ENCODE measurements at regions not wholly inside any gene's neighbourhood (a gene's known extent, or its start where the extent isn't known, plus 50 kb on each side); places are given as distances from the start of the nearest gene placed in this dataset.
"Not testable (repeated sequence)": the region's sequence is repeated elsewhere in the genome, so short reads cannot be mapped to it uniquely, and the experiment has no call there.

DNA sequence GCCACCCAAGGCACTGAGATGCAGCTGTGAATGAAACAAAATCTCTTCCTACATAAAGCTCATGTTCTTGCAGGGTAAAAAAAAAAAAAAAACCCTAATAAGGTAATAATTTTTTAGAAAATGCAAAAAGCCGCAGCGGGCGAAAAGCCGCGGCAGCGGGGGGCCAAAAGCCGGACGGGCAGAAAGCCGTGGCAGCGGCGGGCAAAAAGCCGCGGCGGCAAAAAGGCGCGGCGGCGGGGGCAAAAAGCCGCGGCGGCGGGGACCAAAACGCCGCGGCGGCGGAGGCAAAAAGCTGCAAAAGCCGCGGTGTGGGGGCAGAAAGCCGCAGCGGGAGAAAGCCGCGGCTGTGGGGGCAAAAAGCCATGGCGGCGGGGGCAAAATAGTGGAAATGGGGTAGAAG lies 198.9 kb downstream of the ZNF92 start:
- TF ChIP-seq CTCF, POLR2AphosphoS5, POLR2A (IDR thresholded peaks at IDR 0.05): not testable (repeated sequence)

All from prostate gland (tissue), 2 donors.